WTC11 (cell line): ENCODE measurements at regions not wholly inside any gene's neighbourhood (a gene's known extent, or its start where the extent isn't known, plus 50 kb on each side); places are given as distances from the start of the nearest gene placed in this dataset.
"Not testable (repeated sequence)": the region's sequence is repeated elsewhere in the genome, so short reads cannot be mapped to it uniquely, and the experiment has no call there.

Source experiments
- ATAC-seq: fragments of 200-7000 bp; cut with Tn5 transposase; 2 replicates; pipeline ENCODE4 v1.10.0; 2021; ENCODE audit warnings: mild to moderate bottlenecking, moderate library complexity
- CTCF ChIA-PET: fragments of 300-600 bp; sonication (Branson Sonifier 250); formaldehyde crosslinking; loops from one replicate; lab custom pipeline; 2021; ENCODE audit warnings: antibody characterized with exemption; lab: Charles Lee
- POLR2A ChIA-PET: fragments of 350-600 bp; sonication (Branson Sonifier 250); formaldehyde crosslinking; loops from one replicate; lab custom pipeline; 2021; ENCODE audit warnings: antibody characterized with exemption; lab: Charles Lee
- DNase-seq: peaks from one replicate; pipeline ENCODE4 v3.0.0; 2021; ENCODE audit warnings: low spot score
- H3K27ac Mint-ChIP-seq: 2 replicates; pipeline ENCODE4 v1.8.0; 2021; ENCODE audit warnings: mixed read lengths
- H3K27me3 Mint-ChIP-seq: 2 replicates; pipeline ENCODE4 v1.8.0; 2021; ENCODE audit warnings: low read depth, mild to moderate bottlenecking, moderate library complexity, mixed read lengths
- H3K36me3 Mint-ChIP-seq: 2 replicates; pipeline ENCODE4 v1.8.0; 2021; ENCODE audit warnings: mixed read lengths
- H3K4me1 Mint-ChIP-seq: 2 replicates; pipeline ENCODE4 v1.8.0; 2022; ENCODE audit warnings: mixed read lengths
- H3K4me3 Mint-ChIP-seq: 2 replicates; pipeline ENCODE4 v1.8.0; 2021; ENCODE audit warnings: mild to moderate bottlenecking, moderate library complexity, mixed read lengths
- H3K9me3 Mint-ChIP-seq: 2 replicates; pipeline ENCODE4 v1.8.0; 2021; ENCODE audit warnings: mixed read lengths
- CTCF ChIP-seq: fragments of 200-600 bp; IDR thresholded peaks from 2 replicates; pipeline ENCODE4 v1.8.0; 2022; ENCODE audit warnings: antibody characterized with exemption
- ELF4 ChIP-seq: sonication (generic); formaldehyde crosslinking; IDR thresholded peaks from 2 replicates; pipeline ENCODE4 v1.8.1; 2022; ENCODE audit warnings: low read depth, mild to moderate bottlenecking, moderate library complexity, missing genetic modification reagents
- ESRRA ChIP-seq: sonication (generic); formaldehyde crosslinking; IDR thresholded peaks from 2 replicates; pipeline ENCODE4 v1.8.1; 2022; ENCODE audit warnings: mild to moderate bottlenecking, missing genetic modification reagents, borderline replicate concordance
- HMGA2 ChIP-seq: fragments of 250-450 bp; sonication (Bioruptor Pico); IDR thresholded peaks from 2 replicates; pipeline ENCODE4 v1.4.0; 2021; ENCODE audit warnings: mild to moderate bottlenecking, moderate library complexity
- KAT7 ChIP-seq: sonication (generic); formaldehyde crosslinking; IDR thresholded peaks from 2 replicates; pipeline ENCODE4 v1.8.1; 2023; ENCODE audit warnings: missing genetic modification reagents, mild to moderate bottlenecking, borderline replicate concordance
- NR1H2 ChIP-seq: sonication (generic); formaldehyde crosslinking; IDR thresholded peaks from 2 replicates; pipeline ENCODE4 v1.9.0; 2021; ENCODE audit warnings: mild to moderate bottlenecking, moderate library complexity, missing genetic modification reagents
- SMAD3 ChIP-seq: sonication (generic); formaldehyde crosslinking; IDR thresholded peaks from 2 replicates; pipeline ENCODE4 v1.8.0; 2022; ENCODE audit warnings: missing genetic modification reagents, mild to moderate bottlenecking, borderline replicate concordance
- TP53 ChIP-seq: sonication (generic); formaldehyde crosslinking; IDR thresholded peaks from 2 replicates; pipeline ENCODE4 v1.8.1; 2023; ENCODE audit warnings: mild to moderate bottlenecking, missing genetic modification reagents
- ZNF121 ChIP-seq: sonication (generic); formaldehyde crosslinking; IDR thresholded peaks from 2 replicates; pipeline ENCODE4 v1.8.0; 2023; ENCODE audit warnings: missing genetic modification reagents
- ZNF263 ChIP-seq: sonication (generic); formaldehyde crosslinking; IDR thresholded peaks from 2 replicates; pipeline ENCODE4 v1.8.1; 2022; ENCODE audit warnings: low read depth, mild to moderate bottlenecking, moderate library complexity, missing genetic modification reagents
- ZNF317 ChIP-seq: sonication (generic); formaldehyde crosslinking; IDR thresholded peaks from 2 replicates; pipeline ENCODE4 v1.8.1; 2023; ENCODE audit warnings: low read depth, mild to moderate bottlenecking, moderate library complexity, missing genetic modification reagents, borderline replicate concordance
- ZSCAN18 ChIP-seq: fragments of 250-450 bp; sonication (Bioruptor Pico); IDR thresholded peaks from 2 replicates; pipeline ENCODE4 v2.1.2; 2022; ENCODE audit warnings: mild to moderate bottlenecking, moderate library complexity
- TF ChIP-seq, protein P1 (sequence below): sonication (generic); formaldehyde crosslinking; IDR thresholded peaks from 2 replicates; pipeline ENCODE4 v1.8.0; 2023; ENCODE audit warnings: missing genetic modification reagents

- TF ChIP-seq CTCF: no peak
- no peak for TF ChIP-seq SMAD3
- TF ChIP-seq ZNF317 (CRISPR knock-in tag): no peak
These were observed 795.4 kb downstream of the SLC6A15 start (continued) for GRCh38 chr12:84117190-84117589.

- peaks cover 30% of the 10 kb centered on the region for H3K9me3 Mint-ChIP-seq
- no peaks in the 10 kb centered on the region for H3K27me3 Mint-ChIP-seq
- no peaks in the 10 kb centered on the region for H3K4me1 Mint-ChIP-seq
- ChIA-PET CTCF (no interaction called here), POLR2A (no interaction called here)
- H3K36me3 Mint-ChIP-seq: peaks cover 18% of the 10 kb centered on the region
- H3K4me3 Mint-ChIP-seq: no peak overlapping the region
- H3K27ac Mint-ChIP-seq: no peak overlapping the region
- no peak for TF ChIP-seq ZNF121
- DNase-seq: no peak
- no peak for ATAC-seq
These were observed 798.9 kb downstream of the SLC6A15 start for GRCh38 chr12:84113666-84114065.

- POLR2A ChIA-PET, H3K4me3 Mint-ChIP-seq, CTCF ChIA-PET, H3K27ac Mint-ChIP-seq, DNase-seq, ATAC-seq, H3K4me1 Mint-ChIP-seq, H3K27me3 Mint-ChIP-seq: not testable (repeated sequence)
- Mint-ChIP-seq H3K9me3 (peaks cover 89% of the 10 kb centered on the region), H3K36me3 (peaks cover 72% of the 10 kb centered on the region)
These were observed 808.7 kb downstream of the SLC6A15 start for GRCh38 chr12:84103886-84104285.

GRCh38 chr12:84101963-84102362 lies 810.6 kb downstream of the SLC6A15 start:
- POLR2A ChIA-PET: not testable (repeated sequence)

DNA sequence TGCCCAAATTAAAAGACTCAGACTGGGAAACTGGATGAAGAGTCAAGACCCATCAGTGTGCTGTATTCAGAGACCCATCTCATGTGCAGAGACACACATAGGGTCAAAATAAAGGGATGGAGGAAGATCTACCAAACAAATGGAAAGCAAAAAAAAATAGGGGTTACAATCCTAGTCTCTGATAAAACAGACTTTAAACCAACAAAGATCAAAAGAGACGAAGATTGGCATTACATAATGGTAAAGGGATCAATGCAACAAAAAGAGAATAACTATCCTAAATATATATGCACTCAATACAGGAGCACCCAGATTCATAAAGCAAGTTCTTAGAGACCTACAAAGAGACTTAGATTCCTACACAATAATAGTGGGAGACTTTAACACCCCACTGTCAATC lies 813.0 kb downstream of the SLC6A15 start:
- CTCF ChIA-PET, ATAC-seq, POLR2A ChIA-PET, H3K4me3 Mint-ChIP-seq, H3K27ac Mint-ChIP-seq, H3K4me1 Mint-ChIP-seq, H3K27me3 Mint-ChIP-seq, DNase-seq: not testable (repeated sequence)
- Mint-ChIP-seq H3K9me3 (peaks cover 78% of the 10 kb centered on the region), H3K36me3 (peaks cover 65% of the 10 kb centered on the region)

More at GRCh38 chr12:84101963-84102362, 810.6 kb downstream of the SLC6A15 start:
- ATAC-seq, CTCF ChIA-PET, H3K27me3 Mint-ChIP-seq, H3K4me1 Mint-ChIP-seq, DNase-seq, H3K27ac Mint-ChIP-seq, H3K4me3 Mint-ChIP-seq: not testable (repeated sequence)
- peaks cover 82% of the 10 kb centered on the region for H3K9me3 Mint-ChIP-seq
- H3K36me3 Mint-ChIP-seq: peaks cover 71% of the 10 kb centered on the region

- no peak for ATAC-seq
- H3K36me3 Mint-ChIP-seq: no peaks in the 10 kb centered on the region
- 0 out of 2 replicates have a peak, but pooled peaks cover 6% of the 10 kb centered on the region for H3K9me3 Mint-ChIP-seq
- no peak overlapping the region for H3K27ac Mint-ChIP-seq
- CTCF ChIA-PET: no interaction called here
- POLR2A ChIA-PET: no interaction called here
- H3K4me3 Mint-ChIP-seq: no peak overlapping the region
- no peak for DNase-seq
- no peaks in the 10 kb centered on the region for H3K4me1 Mint-ChIP-seq
- TF ChIP-seq, protein P1, sequence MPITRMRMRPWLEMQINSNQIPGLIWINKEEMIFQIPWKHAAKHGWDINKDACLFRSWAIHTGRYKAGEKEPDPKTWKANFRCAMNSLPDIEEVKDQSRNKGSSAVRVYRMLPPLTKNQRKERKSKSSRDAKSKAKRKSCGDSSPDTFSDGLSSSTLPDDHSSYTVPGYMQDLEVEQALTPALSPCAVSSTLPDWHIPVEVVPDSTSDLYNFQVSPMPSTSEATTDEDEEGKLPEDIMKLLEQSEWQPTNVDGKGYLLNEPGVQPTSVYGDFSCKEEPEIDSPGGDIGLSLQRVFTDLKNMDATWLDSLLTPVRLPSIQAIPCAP (CRISPR knock-in tag): no peak
- TF ChIP-seq NR1H2 (CRISPR knock-in tag): no peak
- TF ChIP-seq TP53 (CRISPR knock-in tag): no peak
- no peak for TF ChIP-seq KAT7 (CRISPR knock-in tag)
- no peak for TF ChIP-seq HMGA2 (CRISPR knock-in tag)
- no peak for TF ChIP-seq ZNF263 (CRISPR knock-in tag)
- TF ChIP-seq ELF4 (CRISPR knock-in tag): no peak
- no peak for TF ChIP-seq ZSCAN18 (CRISPR knock-in tag)
- TF ChIP-seq ESRRA (CRISPR knock-in tag): no peak
- H3K27me3 Mint-ChIP-seq: no peaks in the 10 kb centered on the region
These were observed 820.9 kb downstream of the SLC6A15 start for GRCh38 chr12:84091651-84092050.
